HG02763 (cell line): ENCODE measurements at regions not wholly inside any gene's neighbourhood (a gene's known extent, or its start where the extent isn't known, plus 50 kb on each side); places are given as distances from the start of the nearest gene placed in this dataset.
"Not testable (repeated sequence)": the region's sequence is repeated elsewhere in the genome, so short reads cannot be mapped to it uniquely, and the experiment has no call there.

ENCODE experiments used
- ATAC-seq: cut with Tn5 transposase; IDR thresholded peaks from one replicate; pipeline ENCODE4 v1.9.1; 2021; ENCODE audit warnings: mild to moderate bottlenecking, moderate library complexity; ENCODE audit not compliant: unreplicated experiment

DNA sequence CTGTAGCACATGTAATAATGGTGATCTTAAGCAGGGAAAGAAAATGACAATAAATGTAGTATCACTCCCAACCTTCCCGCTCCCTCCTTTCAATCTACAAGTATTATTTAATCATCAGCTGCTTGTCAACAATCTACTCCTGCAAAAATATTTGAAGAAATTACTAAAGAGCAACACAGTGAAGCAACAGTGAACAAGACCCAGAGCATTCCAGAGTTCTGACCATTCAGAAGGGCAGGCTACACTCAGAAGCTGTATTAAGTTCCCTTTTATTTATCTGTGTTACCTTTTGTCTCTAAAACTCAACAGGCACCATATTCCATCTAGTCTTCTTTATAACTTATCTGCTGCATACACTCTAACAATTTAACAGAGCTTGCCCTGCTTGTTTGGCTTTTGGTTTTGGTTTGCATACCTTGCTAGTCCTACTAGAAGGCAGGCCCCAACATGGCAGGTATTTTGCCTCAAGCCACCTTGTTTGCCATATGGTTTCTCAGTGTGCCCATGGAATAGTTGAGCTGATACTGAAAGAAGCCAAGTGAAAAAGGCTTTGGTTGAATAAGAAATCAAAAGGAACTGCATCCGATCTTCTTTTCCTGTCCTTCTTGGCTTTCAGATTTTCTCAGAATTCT, 253.9 kb downstream of the CEMIP2 start:
- ATAC-seq, result no peak

DNA sequence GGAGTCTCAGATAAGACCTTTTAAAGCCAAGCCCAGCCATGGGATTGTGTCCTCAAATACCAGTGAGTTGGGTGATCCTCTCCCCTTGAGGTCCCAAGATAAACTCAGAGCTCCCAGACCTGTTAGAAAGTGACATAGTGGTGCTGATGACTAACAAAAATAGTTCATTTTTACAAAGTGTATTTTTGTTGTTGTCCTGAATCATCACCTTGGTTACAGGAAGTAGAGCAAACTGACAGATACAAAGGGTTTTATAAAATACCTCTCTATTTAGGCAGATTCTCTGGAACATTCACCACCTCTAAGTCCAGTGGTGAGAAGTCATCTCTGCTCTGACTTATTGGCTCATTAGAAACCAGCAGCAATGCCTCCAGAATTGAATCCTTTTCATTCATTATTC, 259.3 kb downstream of the CEMIP2 start:
- no peak for ATAC-seq

DNA sequence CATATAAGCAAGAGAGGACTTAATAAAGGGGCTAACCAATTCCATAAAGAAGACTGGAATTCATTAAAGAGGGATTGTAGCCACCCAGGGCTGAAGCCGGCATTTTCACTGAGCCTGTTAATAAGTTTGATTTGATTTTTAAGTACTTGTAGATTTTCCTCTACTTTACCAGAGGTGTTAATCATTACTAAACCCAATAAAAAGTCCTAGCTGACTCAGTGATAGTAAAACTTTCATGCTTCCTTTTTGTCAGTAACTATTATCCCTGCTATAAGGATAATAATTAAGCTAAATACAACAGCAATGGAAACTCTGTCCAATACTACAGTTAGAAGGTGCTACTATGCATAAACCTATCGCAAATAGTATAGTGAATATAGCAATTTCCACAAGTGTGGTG, 260.2 kb downstream of the CEMIP2 start:
- not testable (repeated sequence) for ATAC-seq

DNA sequence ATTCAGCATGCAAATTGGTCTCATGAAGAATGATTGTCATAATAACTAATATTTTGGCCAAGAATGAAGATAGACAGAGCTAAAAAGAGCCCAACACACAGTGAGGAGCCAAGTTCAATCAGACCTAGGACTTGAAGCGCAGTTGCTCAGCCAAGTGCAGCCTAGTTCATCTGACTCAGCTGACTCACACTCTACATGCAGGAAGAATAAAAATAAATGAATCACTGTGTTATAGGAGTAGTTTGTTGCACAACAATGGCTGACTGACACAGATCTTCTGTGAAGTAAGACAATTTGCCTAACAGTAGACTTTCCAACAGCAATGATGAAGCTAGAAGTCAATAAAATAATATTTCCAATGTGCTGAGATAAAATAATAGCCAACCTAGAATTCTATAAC, 261.5 kb downstream of the CEMIP2 start:
- no peak for ATAC-seq

DNA sequence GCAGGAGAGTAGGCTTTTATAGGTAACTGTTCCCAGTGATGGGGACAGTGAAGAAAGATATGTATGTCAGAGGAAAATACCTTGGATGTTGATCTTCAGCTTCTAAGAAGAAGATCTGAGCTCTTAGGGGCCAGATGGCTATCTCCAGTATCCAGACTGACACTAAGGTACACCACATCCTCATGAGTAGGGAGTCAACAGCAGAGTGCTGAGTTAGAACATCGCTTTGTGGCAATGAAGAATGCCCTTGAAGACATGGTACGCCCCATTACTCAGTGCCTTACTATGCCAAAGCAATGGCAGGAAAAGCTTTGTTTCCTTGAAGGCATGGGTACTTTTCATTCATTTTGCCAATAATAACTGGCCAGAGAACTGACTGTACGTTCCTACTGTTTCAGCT, 263.7 kb downstream of the CEMIP2 start:
- ATAC-seq, result no peak

DNA sequence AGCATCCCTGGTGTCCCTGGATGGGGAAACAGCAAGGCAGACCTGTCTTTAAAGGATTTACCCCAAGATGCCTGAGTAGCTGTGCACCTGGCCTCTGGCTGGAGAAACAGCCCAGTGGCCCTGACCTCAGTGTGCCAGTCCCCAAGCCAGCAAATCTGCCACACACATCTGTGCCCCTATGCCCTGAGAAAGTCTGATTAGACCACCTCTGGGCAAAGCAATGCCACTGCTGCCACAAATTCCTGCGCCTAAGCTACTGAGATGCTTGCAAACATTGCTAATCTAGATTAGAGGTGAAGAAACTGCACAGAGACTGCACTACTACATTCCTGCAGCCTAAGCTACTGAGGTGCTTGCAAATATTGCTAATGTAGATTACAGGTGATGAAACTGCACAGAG, 269.6 kb downstream of the CEMIP2 start:
- no peak for ATAC-seq

DNA sequence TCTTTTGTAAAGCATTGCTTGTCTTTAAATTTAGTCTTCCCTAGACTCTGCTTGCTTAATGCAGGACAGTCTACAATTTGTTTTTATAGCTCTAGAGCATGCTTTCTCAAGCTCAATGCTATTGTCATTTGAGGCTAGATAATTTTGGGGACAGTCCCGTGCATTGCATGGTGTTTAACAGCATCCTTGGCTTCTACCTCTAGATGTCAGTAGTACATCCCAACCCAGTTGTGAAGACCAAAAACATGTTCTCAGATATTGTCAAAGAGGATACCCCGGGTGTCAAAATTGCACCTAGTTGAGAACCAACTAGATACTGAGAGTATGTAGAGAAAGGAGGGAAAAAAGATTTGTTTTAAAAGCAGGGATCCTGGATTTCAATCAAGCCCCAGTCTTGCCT, 277.5 kb downstream of the CEMIP2 start:
- ATAC-seq, result peak; percentile 57

DNA sequence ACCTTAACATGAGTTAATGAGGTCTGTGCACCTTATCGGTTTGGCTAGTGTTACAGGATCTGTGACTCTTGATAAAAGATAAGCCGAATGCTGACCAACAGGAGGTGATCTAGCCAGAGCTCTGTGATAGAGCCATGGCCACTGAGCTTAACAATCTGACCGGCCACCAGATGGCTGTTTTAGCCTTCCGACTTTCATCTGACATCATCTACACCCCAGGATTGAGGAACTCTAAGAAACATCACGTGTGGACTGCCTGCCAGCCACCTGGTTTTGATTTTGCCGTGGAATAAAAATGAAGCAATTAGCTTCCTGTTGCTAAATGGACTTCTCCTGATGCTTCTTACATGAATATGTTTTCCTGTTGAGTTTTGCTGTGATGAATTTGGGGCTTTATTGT, 281.3 kb downstream of the CEMIP2 start:
- no peak for ATAC-seq

DNA sequence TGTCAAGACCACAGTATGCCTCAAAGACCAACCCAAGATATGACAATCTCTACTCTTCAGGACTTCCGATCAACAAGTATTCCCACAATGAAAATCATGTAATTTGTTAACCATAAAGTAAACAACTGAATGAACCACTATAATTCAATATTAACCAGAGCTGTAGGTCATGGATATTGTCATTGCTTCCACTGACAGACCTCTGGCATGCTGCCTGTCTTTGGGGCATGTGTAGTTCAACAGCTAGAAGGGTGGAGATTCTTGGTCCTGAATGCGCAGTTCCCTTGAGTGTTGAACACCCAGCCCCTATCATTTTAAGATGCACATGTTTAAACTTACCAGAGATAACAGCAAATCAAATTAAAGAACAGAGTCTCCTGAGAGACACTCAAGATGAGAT, 283.0 kb downstream of the CEMIP2 start:
- no peak for ATAC-seq

DNA sequence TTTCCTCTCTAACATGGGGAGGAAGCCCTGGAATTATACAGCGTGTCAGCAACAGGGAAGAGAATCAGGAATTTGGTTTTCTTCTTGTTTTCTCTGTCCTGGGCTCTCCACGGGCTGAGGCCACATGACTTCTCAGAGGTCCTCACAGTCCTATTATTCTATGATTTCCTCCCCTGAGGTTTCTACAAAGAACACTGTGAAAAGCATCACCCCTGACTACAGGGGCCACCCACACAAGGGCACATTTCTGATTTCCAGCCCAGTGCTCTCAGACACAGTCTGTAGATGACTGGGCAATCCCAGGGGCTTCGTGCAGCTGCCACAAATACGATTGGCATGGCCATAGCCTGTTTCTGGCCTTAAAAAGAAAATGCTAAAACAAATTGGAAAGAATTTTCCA, 284.9 kb downstream of the CEMIP2 start:
- no peak for ATAC-seq

DNA sequence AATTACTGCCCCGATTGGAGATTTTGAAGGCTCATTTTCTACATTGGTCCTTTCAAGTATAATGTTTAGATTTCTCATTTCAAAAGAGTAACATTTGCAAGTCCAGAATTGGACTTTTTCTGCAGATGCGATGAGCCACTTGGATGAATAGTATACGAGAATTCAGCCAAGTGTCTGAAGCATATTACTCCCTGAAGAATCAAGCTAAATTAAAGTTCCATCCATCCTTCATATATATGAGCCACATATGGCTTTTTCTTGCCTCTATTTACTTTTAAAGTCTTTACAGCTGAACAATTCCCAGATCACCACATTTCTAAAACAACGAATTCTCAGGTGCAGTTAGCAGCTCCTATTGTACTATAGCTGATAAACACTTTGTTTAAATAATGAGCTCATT, 288.7 kb downstream of the CEMIP2 start:
- no peak for ATAC-seq

DNA sequence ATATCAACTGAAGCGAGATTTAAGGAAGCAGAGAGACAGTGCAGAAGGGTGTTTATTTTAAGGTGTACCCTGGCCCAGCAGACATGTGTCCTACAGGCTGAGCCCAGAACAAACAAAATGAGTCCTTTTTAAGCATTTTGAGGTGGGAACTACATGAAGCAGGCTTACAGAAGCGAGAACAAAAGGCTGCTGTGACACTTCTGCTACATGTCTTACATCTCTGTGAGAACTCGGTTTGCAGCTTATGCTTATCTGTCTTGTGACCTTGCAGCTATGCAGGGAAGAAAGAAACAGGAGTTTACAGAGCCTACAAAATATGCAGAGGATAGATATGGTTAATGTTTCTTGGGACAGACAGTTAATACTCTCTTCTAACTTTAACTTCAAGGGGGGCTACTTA, 295.9 kb downstream of the CEMIP2 start:
- ATAC-seq, result no peak

DNA sequence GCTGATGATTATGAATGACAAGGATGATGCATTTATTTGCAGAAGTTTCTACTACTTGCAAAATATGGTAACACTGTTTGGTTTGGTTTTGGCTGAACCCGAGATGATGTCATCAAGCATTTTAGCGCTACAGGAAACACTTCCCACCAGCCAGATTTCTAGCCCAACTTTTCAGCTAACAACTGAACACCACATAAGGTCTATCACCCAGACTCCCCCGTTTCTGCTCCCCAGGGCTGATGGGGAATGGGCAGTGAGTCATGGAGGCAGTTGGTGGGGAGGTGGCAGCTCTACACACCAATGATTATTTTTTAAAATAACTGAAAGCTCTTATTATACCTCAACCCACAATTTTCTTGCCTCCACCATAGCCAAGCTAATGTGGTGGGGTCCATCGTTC, 302.9 kb downstream of the CEMIP2 start:
- no peak for ATAC-seq

DNA sequence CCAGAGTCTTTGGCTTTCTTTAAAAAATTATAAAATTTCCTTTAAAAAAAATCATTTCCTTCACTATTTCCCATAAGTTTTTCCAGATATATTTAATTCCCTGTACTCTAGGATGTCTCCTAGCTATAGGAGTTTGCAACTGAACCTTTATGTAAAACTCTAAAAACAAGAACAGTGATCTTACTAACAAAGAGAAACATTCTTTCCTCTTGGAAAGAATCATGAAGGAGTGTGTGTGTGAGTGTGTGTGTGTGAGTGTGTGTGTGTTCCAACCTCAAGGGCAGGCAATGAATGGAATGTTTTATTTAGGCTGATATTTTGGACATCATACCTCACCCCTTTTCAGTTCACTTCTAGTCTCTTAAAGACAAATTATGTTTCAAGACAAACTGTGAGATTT, 309.2 kb downstream of the CEMIP2 start:
- no peak for ATAC-seq

DNA sequence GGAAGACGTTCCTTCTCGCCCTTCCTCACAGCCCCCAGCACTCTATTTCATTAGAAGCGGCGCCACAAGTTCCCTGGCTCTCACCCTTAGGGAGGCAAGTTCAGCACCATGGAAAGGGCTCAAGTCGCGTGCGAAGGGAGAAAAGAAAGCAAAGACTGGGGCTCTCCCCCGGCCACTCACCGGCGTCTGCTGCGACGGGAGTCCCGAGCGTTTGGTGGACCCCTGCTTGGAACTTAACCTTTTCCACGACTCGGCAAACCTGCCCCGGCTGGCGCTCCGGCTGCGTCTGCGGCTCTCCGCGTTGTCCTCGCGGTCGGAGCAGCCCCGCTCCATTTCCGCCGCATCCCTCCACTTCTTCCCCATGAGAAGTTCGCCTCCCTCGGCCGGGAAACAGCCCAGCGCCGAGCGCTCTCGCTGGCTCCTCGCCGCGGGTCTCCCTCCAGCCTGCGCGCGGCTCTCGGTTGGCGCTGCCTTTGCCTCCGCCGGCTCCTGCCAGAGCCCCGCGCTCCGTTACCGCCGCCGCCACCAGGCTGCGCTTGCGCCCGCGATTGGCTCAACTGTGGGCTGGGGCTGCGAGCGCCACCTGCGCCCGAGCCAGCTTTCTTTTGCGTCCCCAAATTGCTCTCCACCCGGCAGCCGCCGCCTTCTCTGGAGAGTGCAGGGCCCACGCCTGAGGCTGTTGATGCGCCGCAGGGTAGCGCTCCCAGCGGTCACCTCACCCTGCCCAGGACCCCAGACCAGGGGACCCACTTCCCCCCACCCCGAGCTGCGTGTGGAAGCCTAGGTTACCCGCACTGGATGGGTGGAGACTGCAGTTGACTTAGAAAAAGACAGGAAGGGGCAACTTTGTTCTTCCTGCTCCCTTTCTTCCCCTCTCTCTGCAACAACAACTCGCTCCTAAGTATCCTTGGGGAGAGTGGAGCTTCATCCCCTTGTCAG, 321.6 kb downstream of the CEMIP2 start:
- peak; percentile 83 for ATAC-seq

DNA sequence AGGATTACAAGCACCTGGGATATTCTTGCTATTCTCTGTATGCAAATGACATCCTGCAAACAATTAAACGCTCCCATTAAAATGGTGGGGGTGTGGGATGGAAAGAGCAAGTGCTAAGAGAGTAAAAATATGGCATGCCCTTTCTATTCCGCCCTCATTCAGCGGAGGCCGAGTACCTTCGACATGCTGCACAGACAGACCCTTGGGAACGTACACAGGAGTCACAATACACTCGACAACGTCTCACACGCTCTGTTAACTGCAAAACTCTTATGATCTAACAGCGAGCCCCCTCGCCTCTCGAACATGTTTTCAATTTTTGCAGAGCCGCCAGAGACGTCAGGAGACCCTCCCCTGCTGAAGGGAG, 322.2 kb downstream of the CEMIP2 start:
- ATAC-seq, result no peak

DNA sequence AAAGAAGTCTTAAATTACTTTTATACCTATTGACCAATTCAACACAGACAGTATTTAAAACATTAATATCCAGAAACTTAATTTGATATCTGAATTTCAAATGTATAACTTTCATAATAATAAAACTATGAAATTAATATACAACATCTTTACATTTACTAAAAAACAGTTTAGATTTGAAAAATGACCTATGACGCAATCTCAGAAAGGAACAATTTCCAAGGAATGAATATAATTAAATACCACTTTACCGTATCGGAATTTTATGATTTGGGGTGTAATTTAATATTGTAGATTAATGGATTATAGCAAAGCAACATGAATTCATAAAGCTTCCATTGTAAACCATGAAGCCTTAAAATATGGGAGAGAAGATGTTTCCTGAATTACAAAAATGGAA, 321.5 kb upstream of the TRPM3 start:
- ATAC-seq, result no peak

DNA sequence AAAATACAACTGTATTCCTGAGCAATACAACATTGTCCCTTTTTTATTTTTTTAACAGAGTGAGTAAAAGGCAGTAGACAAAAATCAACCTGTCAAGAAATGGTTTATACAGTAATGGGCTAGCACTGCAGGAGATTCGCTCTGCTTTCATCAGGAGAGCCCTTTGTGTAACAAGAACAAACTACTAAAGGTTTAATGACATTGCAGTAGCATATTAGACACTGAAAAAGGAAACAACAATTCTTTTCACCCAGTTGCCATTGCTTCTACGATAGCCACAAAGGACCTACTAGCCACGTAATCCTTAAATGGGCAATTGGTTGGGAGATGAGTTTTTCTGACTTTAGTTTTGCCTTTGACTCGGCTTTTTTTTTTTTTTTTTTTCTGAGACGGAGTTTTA, 319.8 kb upstream of the TRPM3 start:
- ATAC-seq, result no peak

DNA sequence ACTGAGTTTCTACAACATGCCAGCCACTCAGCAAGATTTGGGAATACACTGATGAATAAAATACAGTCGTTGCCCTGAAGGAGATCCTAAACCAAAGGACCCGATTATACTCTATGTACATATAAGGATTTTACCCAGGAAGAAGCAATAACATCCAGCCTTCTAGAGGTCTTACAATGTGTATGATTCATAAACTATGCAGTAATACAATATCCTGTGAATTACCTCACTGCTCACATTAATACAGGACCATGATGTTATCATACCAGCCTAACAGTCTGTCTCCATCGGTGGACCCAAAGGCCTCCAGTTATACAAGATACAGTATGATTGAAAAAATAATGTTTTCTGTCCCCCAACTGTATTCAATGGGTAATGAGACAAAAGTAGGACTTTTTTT, 310.5 kb upstream of the TRPM3 start:
- ATAC-seq, result no peak

DNA sequence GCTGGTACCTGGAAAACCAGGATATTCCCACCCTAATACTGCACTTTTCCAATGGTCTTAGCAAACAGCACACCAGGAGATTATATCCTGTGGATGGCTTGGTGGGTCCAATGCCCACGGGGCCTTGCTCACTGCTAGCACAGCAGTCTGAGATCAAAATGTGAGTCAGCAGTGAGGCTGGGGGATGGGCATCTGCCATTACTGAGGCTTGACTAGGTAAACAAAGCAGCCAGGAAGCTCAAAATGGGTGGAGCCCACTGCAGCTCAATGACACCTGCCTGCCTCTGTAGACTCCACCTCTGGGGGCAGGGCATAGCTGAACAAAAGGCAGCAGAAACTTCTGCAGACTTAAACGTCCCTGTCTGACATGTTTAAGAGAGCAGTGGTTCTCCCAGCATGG, 285.9 kb upstream of the TRPM3 start:
- not testable (repeated sequence) for ATAC-seq

DNA sequence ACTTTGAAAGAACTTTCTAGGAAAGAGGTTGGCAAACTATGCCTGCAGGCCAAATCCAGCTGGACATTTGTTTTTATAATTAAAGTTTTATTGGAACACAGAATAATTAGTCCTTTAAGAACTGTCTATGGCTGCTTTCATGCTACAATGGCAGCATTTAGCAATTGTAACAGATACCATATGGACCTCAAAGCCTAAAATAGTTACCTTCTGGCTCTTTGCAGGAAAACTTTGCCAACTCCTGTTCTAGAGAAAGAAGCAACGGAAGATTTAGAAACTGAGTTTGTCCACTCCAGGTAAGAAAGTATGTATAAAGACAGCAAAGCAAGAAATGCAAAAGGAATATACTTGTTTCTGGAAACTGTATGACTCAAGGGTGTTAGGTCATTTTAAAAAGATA, 281.7 kb upstream of the TRPM3 start:
- no peak for ATAC-seq

DNA sequence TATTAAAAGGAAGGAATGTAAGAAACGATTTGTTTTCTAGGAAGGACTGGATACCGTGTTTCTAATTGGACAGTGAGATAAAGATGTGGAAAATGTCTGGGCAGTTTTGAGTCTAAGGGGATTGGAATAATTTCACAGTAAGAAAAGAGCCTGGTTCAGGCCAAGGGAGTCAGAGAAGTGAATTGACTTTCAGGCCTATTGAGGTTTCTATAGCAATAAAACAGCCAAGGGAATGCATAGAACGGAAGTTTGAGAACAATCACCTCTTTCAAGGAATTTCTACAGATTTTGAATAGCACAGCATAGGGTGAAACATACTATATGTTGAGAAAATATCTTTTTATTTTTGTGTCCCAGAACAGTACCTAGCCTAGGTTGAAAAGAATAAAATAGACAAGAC, 271.6 kb upstream of the TRPM3 start:
- ATAC-seq, result no peak

DNA sequence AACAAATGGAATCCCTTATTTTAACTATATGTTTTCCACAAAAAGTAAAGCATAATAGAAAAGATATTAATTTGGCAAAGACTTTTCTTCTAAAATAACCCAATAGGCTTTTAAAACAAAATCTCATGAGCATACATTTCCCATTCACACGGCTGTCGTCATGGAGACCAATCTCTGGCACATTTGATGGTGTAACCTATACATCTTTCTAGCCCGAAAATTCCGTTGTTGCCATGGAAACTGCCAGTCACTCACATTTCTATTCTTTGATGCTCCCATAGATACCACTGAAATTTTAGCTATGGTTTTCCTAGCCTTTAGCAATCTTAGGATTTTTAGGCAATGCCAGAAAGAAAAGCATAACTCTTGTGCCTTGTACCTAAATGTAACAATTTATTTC, 262.9 kb upstream of the TRPM3 start:
- no peak for ATAC-seq
